NCI-H2196 (cell line): ENCODE measurements at regions not wholly inside any gene's neighbourhood (a gene's known extent, or its start where the extent isn't known, plus 50 kb on each side); places are given as distances from the start of the nearest gene placed in this dataset.

ENCODE experiments used
- DNase-seq: peaks from one replicate; lab custom pipeline; 2025; ENCODE audit not compliant: unreplicated experiment; lab: John Stamatoyannopoulos, UW

- DNase-seq = no peak
Measured at GRCh38 chr11:57100638-57101331, 81.0 kb upstream of the LRRC55 start.

- DNase-seq = no peak
Measured at GRCh38 chr11:57103899-57104605, 77.7 kb upstream of the LRRC55 start.

GRCh38 chr11:57109331-57109730, 72.4 kb upstream of the LRRC55 start:
- DNase-seq = no peak

- DNase-seq = no peak
Measured at GRCh38 chr11:57111619-57112018, 70.1 kb upstream of the LRRC55 start.

- peak; percentile 2 for DNase-seq
Measured at GRCh38 chr11:57116654-57117053, 65.1 kb upstream of the LRRC55 start.

GRCh38 chr11:57120192-57120965, 61.4 kb upstream of the LRRC55 start:
- DNase-seq = no peak

GRCh38 chr11:57121996-57122395, 59.8 kb upstream of the LRRC55 start:
- DNase-seq = no peak

- no peak for DNase-seq
Measured at GRCh38 chr11:57123590-57123989, 58.2 kb upstream of the LRRC55 start.

GRCh38 chr11:57124505-57124904, 57.2 kb upstream of the LRRC55 start:
- no peak for DNase-seq

GRCh38 chr11:57124917-57125316, 56.8 kb upstream of the LRRC55 start:
- no peak for DNase-seq

GRCh38 chr11:57126766-57127400, 54.9 kb upstream of the LRRC55 start:
- no peak for DNase-seq

GRCh38 chr11:57131080-57131790, 50.5 kb upstream of the LRRC55 start:
- no peak for DNase-seq
